Cerebellar cortex (tissue), 1 donor: ENCODE measurements at regions not wholly inside any gene's neighbourhood (a gene's known extent, or its start where the extent isn't known, plus 50 kb on each side); places are given as distances from the start of the nearest gene placed in this dataset.
A peak's percentile ranks its signal among the peaks of the same experiment; 100 is the strongest.
"Not testable (repeated sequence)": the region's sequence is repeated elsewhere in the genome, so short reads cannot be mapped to it uniquely, and the experiment has no call there.

Source experiments
- DNase-seq: peaks from one replicate; pipeline ENCODE4 v3.0.0-alpha.2; 2015; ENCODE audit warnings: low spot score

DNA sequence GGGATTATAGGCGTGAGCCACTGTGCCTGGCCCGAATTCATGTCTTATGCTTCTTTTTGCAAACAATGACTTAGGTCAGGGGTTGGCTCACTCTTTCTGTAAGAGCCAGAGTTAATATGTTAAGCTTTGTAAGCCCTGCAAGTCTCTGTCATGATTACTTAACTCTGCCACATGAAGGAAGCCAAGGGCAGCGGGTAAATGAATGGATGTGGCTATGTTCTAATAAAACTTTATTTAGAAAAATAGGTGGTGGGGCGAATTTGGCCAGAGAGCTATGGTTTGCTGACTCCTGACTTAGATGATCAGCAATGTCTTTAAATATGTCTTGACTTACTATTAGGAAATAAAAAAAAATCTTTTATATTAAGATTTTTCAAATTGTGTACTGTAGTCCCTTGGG is 114.9 kb upstream of the ZFP64 start:
- no peak for DNase-seq

DNA sequence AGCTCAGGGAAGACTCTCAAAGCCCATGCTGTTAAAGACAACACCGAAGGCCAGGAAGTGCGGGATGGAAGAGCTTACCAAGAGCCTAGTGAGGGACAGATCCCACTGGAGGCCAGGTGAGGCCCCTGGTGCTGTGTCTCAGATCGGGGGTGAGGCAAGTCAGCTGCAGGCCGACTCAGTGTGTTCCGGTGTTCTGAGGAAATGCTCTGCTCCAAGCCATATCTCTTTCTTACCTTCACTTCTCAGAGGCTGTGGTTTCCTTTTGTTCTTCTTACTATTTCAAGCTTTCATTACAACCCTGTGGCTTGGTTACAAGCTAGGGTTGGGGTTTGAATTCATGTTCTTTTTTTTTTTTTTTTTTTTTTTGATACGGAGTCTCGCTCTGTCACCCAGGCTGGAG is 114.3 kb upstream of the ZFP64 start:
- DNase-seq = no peak

DNA sequence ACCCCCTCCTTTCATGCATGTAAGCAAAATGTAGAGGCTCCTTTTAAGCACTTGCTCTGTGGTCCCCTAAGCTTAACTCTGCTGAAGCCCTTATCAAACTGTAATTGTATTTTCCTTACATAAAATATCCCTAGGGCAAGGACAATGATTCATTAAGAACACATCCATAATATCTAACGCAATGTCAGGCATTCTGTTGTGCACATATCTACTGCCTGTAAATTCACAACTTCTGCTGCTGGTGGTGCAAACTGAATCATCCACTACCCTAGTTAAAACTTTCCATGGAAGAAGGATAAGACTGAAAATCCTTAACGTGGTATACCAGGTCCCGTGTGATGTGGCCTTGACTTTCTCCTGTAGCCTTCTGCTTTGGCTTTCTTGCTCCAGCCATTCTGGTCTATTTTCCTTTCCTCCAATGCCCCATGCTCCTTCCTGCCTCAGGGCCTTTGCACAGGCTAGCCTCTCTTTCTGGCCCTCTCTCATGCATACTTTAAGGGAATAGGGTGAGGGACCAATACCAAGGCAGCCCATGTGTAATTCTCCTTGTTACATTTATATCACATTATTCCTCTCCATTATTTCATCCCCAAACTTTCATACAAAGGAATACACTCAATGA is 113.6 kb upstream of the ZFP64 start:
- DNase-seq = no peak

GRCh38 chr20:52303281-52303950 is 111.8 kb upstream of the ZFP64 start:
- peak; percentile 53 for DNase-seq

- no peak for DNase-seq
Measured at GRCh38 chr20:52302736-52303135, 111.2 kb upstream of the ZFP64 start.

DNA sequence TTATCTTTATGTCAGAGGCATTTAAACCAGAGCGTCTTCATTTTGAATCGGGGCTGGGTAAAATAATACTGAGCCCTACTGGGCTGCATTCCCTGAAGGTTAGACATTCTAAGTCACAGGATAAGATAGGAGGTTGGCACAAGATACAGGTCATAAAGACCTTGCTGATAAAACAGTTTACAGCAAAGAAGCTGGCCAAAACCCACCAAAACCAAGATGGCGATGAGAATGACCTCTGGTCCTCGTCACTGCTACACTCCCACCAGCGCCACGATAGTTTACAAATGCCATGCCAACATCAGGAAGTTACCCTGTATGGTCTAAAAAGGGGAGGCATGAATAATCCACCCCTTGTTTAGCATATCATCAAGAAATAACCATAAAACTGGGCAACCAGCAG is 110.5 kb upstream of the ZFP64 start:
- not testable (repeated sequence) for DNase-seq

DNA sequence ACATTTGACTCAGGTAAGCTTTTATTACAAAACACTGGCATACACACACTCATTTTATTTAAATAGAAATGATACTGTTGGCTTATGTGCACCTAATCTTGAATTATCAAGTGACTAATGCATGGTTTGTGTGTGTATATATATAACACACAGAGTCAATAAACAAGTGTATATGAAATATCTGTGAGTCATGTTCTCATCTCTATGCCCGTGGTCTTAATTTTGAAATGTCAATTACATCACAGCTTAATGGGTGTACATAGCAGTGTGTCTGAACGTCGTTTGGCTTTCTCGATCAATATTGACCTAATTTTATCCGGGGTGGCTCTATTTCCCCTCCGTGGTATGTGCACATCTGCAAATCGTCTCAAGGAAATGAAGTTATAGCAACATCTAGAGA is 104.0 kb upstream of the ZFP64 start:
- no peak for DNase-seq

GRCh38 chr20:52294106-52294628 is 102.6 kb upstream of the ZFP64 start:
- DNase-seq = no peak

- DNase-seq = no peak
Measured at GRCh38 chr20:52291109-52291508, 99.5 kb upstream of the ZFP64 start.

GRCh38 chr20:52290569-52290968 is 99.0 kb upstream of the ZFP64 start:
- DNase-seq = no peak

DNA sequence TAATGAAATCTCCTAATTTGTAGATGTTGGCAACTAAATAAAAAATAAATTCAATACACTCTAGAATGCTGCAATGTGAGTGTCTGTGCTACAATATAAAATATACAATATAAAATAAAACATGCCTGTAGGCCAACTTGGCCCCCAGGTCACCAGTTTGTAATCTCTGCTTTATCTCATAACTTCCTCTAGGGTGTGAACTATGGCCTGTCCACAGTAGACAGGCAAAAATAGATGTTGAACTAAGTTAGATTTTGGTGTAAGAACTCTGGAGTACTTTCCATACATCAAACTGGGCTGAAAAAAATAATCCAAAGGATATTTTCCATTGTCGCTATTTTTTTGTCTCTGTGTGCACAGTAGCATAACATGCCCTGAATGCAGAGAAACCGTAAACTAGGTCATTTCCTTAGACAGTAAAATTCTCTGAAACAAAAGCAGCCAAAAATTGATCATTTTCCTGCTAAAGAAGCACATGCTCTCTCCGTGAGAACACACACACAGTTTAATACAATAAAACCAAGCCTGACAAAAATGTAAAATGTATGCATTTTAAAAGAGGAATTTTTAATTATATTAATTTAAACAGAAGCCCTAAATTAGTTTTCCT is 98.5 kb upstream of the ZFP64 start:
- no peak for DNase-seq

DNA sequence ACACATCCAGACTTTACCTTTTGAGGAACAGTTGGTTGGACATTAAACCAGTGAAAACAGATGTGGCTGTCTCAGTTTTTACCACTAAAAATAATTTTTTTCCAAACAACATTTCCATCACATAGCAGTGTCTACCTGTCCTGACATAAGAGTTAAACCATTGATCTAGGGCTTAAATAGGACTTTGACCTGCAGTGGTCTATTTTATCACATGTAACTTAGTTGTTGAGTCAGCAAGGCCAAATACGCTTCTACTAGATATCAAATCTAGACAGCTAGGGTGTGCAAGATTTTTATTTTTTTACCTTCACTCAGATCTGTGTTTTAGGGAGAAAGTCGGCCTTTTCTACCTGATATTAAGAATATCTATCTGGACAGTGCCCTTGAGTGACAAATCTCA is 88.8 kb upstream of the ZFP64 start:
- DNase-seq = no peak

GRCh38 chr20:52279706-52280105 is 88.1 kb upstream of the ZFP64 start:
- no peak for DNase-seq

DNA sequence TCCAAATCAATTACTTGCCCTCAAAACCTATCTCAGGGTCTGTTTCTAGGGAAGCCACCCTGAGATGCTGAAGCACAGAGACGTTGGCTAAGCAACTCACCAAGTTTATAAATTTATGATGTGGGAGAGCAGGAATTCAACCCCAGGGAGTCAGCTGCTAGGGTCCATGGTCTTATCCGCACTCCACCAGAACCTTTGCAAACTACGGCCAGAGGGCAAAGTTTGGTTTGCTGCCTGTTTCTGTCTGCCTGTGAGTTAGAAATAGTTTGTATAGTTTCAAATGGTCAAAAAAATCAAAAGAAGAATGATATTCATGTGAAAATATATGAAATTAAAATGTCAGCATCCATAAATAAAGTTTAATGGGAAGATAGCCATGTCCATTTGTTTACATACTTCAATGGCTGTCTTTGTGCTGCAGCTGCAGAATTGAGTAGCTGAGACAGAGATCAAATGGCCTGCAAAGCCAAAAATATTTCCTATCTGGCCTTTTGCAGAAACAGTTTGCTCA is 83.7 kb upstream of the ZFP64 start:
- DNase-seq = no peak

GRCh38 chr20:52270696-52271095 is 79.1 kb upstream of the ZFP64 start:
- no peak for DNase-seq

DNA sequence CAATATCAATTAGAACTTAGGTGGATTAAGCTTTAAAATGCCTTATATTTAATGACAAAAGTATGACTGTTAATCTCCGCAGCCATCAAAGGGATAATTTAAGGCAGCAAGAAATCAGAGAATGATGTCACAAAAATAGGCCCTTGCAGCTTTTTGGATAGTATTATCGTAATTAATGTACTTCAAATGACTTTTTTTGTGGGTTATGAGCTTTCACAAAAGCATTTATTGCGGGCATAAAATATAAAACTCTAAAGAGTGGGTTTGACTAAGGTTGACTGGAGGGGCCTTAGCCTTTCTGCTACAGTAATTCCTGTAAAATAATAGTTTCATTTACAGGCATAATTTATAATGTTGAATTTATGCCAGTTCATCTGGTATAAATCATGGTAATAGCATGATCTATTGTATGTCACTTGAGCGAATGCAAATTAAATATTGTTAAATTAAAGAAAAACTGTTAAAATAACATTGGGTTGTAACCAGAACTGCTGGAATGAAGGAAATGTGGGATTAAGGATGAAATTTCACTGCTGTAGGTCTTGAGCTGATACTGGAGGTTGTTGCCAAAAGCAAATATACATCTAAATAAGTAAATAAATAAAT is 78.5 kb upstream of the ZFP64 start:
- no peak for DNase-seq

- no peak for DNase-seq
Measured at GRCh38 chr20:52269321-52269720, 77.7 kb upstream of the ZFP64 start.

DNA sequence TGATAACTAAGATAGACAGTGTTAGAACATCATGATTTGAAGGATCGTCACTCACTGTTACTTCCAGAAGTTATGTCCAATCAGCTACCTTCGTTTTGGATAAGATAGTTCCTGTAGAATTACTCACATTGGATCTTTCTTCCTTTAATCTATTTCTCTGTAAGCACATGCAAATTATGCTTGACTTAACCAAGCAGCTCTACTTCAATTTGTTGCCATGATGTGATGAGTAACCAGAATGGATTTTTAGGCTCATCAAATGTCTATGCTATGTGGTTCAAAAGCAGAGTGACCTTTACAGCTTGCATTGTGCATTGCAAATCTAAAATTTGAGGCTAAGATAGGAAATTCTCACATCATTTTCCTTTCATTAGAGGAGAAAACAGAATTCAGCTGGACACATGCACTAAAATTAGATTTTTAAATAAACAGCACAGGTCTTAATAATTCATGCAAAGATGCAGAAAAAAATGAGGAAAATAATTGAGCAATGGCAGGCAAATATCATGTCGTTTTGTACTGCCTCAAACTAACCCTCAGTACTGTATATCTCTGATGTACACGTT is 76.7 kb upstream of the ZFP64 start:
- DNase-seq = no peak

DNA sequence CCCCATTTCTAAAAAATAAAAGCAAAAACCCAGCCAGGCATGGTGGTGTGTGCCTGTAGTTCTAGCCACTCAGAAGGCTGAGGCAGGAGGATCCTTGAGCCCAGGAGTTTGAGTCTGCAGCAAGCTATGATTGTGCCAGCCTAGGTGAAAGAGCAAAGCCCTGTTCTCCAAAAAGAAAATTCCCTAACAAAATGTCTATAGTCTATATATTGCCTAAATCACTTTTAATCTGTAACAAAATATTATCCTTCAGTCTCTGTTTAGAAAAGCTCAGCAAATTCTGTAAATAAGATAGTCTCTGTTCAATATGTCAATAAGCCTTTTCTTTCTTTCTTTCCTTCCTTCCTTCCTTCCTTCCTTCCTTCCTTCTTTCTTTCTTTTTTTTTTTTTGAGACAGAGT is 75.8 kb upstream of the ZFP64 start:
- DNase-seq = no peak

GRCh38 chr20:52263757-52264156 is 72.2 kb upstream of the ZFP64 start:
- no peak for DNase-seq

GRCh38 chr20:52261792-52262191 is 70.2 kb upstream of the ZFP64 start:
- DNase-seq = no peak

GRCh38 chr20:52259295-52259694 is 67.7 kb upstream of the ZFP64 start:
- no peak for DNase-seq

DNA sequence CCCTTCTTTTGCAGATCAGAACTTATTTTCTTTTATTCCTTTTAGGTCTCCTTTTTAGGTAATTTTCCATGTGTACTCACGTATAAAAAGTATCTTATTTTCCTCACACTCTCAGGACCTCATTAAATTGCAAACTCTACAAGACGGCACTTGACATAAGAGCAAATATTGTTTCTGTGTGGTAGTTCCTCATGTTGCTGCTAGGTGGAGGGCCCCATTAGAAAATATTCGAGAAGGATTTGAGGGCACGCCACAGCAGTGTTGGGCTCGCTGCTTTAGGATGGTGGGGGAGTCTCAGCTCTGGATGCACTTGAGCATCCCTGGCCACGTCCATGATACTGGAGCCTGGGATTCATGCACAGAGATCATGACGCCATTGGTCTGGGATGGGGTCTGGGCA is 64.9 kb upstream of the ZFP64 start:
- DNase-seq = no peak
